ENCODE measurements at regions not wholly inside any gene's neighbourhood (a gene's known extent, or its start where the extent isn't known, plus 50 kb on each side); places are given as distances from the start of the nearest gene placed in this dataset.

DNA sequence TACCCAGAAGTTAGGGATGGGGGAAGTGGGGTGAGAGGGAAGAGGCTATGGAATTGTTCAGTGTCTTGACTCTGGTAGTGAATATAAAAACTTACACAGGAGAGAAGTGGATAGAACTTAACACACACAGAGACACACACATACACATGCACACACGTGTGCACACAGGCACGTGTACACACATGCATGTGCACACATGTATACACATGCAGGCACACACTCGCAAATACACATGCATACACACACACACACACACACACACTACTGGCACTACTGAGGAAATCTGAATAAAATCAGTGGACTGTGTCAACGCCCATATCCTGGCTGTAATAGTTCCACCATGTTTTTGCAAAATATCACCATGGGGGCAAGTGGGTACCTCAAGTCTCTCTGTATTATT is 107.9 kb downstream of the IRS2 start:
- TF ChIP-seq, protein P1, sequence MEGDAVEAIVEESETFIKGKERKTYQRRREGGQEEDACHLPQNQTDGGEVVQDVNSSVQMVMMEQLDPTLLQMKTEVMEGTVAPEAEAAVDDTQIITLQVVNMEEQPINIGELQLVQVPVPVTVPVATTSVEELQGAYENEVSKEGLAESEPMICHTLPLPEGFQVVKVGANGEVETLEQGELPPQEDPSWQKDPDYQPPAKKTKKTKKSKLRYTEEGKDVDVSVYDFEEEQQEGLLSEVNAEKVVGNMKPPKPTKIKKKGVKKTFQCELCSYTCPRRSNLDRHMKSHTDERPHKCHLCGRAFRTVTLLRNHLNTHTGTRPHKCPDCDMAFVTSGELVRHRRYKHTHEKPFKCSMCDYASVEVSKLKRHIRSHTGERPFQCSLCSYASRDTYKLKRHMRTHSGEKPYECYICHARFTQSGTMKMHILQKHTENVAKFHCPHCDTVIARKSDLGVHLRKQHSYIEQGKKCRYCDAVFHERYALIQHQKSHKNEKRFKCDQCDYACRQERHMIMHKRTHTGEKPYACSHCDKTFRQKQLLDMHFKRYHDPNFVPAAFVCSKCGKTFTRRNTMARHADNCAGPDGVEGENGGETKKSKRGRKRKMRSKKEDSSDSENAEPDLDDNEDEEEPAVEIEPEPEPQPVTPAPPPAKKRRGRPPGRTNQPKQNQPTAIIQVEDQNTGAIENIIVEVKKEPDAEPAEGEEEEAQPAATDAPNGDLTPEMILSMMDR (IDR thresholded peaks at IDR 0.05; ENCODE audit: borderline replicate concordance, extremely low read depth, low read length, poor library complexity, severe bottlenecking), result no peak
- no peak for TF ChIP-seq EZH2 (IDR thresholded peaks at IDR 0.05; ENCODE audit: borderline replicate concordance, low read depth, low read length, severe bottlenecking)

All from DND-41 (cell line).